ENCODE measurements at regions not wholly inside any gene's neighbourhood (a gene's known extent, or its start where the extent isn't known, plus 50 kb on each side); places are given as distances from the start of the nearest gene placed in this dataset.
"Not testable (repeated sequence)": the region's sequence is repeated elsewhere in the genome, so short reads cannot be mapped to it uniquely, and the experiment has no call there.

DNA sequence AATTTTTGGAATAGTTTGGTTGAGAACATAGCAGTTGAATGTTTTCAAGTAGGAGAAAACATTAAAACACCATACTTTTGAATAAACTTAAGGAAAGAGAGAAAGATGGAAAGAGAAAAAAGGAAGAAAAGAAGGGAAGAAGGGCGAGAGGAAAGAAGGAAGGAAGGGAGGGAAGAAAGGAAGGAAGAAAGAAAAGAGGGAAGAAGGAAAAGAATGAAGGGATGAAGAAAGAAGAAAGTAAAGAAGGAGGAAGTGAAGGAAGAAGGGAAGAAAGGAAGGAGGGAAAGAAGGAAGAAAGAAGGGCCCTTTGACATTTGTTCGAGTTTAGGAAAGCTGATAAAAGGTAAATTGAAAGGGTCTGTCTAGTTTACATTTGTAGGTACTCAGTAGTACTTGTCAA is 482.7 kb downstream of the SIPA1L2 start:
- no peak for DNase-seq

DNA sequence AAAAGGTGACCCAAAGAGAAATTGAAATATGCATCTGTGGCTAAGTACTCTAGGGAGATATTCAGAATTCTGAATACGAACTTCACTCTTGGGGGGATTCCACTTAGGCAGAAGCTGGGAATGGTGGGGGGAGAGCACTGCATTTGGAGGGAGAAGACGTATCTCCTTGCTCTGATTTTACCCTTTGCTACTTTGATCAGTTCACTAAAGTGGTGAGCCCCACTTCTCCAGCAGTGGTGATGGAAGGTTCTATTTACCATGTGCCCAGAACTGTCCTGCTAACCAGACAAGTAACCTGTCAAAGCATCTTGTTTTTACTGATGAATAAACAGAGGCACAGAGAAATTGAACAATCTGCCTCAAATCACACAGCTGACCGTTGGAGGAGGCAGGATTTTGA is 483.4 kb downstream of the SIPA1L2 start:
- DNase-seq = no peak

DNA sequence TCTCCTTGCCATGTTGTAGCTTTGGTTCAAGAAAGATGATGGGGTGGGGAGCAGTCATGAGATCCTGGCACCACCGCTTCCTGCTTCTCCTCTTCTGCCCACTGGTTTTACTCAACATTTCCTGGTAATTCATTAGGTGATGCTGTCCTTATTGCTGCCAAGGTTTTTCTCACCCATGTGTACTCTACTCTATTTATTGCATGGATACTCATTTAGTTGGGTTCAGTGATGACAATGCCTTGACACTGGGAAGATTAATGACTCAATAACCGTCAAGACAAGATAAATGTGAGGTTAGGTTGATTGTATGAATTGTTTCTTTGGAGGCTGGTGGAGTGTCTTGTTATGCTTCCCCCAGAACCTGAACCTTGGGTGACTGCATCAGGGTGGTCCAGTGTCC is 484.2 kb downstream of the SIPA1L2 start:
- no peak for DNase-seq

GRCh38 chr1:232144696-232145230 is 485.2 kb downstream of the SIPA1L2 start:
- no peak for DNase-seq

DNA sequence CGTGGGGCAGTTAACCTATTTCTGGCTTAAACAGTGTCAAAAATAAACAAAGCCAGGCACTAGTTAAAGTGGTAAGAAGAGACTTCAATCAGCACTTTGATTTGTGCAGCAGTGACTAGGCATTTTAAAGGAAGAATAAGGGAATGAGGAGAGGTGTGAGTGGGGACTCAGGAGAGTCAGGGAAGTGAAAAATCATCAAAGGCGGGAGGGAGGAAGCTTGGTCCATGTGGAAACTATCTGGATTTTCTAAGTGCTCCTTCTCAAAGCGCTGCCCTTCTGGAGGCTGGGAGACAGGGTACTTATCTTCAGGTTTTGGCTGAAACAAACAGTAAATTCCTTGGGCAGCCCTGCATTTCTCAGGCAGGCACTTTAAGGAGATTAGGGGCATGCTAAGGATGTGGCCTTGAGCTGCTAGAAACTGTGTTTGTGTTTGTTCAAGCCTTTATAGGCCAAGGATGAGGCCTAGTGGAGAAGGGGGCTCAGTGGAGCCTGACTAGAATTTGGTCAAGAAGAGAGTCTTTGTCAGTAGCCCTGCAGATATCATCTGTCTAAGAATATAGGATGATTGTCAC is 486.5 kb downstream of the SIPA1L2 start:
- no peak for DNase-seq

- DNase-seq = peak; percentile 28
Observed at GRCh38 chr1:232142403-232143314, 487.3 kb downstream of the SIPA1L2 start.

DNA sequence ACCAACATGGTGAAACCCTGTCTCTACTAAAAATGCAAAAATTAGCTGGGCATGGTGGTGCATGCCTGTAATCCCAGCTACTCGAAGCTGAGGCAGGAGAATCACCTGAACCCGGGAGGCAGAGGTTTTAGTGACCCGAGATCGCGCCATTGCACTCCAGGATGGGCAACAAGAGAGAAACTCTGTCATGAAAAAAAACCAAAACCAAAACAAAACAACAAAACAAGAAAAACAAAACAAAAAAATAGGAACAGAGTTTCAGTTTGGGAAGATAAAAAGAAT is 488.8 kb downstream of the SIPA1L2 start:
- not testable (repeated sequence) for DNase-seq

GRCh38 chr1:232140419-232141166 is 489.3 kb downstream of the SIPA1L2 start:
- DNase-seq = no peak

GRCh38 chr1:232139444-232139843 is 490.5 kb downstream of the SIPA1L2 start:
- DNase-seq = no peak

DNA sequence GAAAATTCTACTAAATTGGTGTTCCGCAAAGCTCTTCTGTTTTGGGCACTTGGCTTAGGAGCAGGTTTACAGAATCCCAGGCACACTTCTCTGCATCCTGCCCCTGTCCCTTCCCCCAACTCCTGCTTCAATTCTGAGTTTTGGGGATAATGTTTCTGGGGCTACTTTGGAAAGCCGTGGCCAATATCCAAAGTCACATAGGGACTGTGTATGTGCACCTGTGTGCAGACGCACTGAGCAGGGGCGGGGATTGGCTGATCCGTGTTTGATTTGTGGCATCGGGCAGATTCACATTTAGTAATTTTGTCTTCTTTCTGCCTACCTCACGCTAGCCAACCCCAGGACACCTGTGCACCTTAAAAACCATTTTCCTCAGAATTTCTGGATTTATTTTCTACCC is 491.9 kb downstream of the SIPA1L2 start:
- DNase-seq = no peak

DNA sequence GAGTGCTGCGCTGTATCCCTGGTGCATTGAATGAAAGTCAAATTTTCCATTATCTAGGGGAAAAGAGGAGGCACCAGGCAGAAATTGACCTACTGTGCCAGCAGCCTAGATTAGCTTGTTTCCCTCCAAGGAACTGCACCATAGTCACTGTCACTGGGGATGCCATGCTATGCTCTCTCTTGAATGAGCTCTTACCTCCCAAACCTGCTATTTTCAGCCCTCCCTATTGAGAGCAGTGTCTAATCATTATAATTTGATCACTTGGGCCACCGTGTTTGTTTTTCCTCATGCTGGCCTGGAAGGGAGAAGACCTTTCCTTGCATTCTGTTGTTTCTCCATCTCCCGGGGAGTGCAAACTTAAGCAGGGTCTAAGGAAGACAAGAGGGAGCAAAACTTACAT is 492.9 kb downstream of the SIPA1L2 start:
- DNase-seq = no peak

DNA sequence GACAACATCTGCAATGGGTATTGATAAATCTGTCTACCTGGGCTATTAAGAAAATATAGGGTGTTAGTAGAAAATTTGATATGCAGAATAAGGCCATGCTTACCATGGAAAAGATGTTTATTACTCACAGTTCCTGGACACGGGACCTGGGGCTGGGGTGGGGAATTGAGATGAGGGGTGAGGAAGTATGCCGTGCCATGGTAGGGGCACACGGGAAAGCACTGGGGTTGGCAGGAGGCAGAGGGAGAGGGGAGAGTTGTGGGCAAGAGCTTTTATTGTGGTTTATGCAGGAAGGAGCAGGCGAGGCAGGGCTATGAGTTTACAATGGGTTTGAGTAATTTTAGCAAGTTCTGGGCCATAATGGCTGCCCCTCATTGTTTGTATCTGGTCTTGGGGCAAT is 493.8 kb downstream of the SIPA1L2 start:
- DNase-seq = no peak

GRCh38 chr1:232134365-232134764 is 495.6 kb downstream of the SIPA1L2 start:
- DNase-seq = no peak

DNA sequence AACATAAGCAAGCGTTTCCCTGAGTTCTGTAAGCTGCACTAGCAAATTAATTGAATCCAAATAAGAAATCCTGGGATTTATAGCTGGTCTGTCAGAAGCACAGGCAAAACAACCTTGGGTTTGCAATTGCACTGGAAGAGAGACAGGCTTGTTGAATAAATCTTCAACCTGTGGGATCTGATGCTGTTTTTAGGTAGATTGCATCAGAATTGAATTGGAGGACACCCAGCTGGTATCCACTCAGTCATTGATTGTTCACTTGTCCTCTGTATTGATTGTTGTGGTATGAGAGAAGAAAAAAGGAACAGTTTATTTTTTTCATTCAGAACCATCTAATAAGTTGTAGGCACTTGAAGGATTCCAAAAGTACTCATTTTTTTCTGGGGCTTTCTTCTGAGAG is 497.4 kb downstream of the SIPA1L2 start:
- no peak for DNase-seq

DNA sequence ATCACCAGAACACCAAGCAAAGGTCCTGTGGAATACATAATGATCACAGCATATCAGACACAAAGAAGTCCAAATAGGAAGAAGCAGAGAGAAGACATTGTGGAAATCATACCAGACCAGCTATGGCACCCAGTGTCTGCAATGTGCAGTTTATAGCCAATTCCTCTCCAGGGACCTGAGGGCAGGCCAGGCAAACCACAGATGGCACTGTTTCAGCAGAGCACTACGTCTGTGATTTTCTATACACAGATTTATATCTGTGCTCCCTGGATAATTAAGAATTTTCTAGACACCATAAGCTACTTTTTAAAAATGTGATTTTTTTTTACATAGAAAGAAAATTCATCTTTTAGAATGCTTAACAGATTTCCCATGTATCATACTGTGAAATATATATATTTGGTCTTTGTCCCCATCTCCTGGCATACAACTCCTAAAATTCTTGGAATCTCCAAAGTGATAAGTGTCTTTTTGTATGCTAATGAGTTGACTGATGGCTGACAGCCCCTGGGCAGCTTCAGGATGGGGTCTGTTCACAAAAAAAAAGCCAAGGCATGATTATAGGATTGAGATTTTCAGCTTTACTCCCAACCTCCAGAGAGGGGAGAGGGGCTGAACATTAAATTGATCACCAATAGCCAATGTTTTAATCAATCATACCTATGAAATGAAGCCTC is 498.1 kb downstream of the SIPA1L2 start:
- DNase-seq = no peak

- no peak for DNase-seq
Observed at GRCh38 chr1:232130815-232131480, 499.0 kb downstream of the SIPA1L2 start.

- DNase-seq = no peak
Observed at GRCh38 chr1:232127190-232127589, 500.6 kb downstream of the DISC1 start.

GRCh38 chr1:232123775-232124659 is 497.4 kb downstream of the DISC1 start:
- DNase-seq = no peak

GRCh38 chr1:232117903-232118302 is 491.3 kb downstream of the DISC1 start:
- DNase-seq = not testable (repeated sequence)

- DNase-seq = no peak
Observed at GRCh38 chr1:232114985-232115384, 488.4 kb downstream of the DISC1 start.

GRCh38 chr1:232112076-232112475 is 485.5 kb downstream of the DISC1 start:
- DNase-seq = no peak

DNA sequence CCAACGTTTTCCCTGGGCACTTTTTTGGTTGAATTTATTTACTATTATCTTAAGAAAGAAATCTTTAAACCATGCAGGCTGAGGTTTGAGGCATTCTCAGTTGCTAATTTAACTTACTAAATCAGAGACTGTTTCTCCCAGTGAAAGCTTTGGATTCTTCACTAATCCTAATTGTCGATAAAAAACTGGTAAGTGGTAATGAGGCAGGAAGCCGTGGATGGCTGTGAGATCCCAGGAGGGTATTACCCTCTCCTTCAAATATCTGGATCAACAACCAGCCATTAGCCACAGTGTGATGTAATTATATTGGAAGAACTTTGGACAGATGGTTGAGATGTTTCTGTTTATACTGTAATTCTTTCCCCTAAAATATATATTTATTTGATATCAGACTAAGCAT is 485.0 kb downstream of the DISC1 start:
- no peak for DNase-seq

All from NCI-H1694 treated with DMSO at 0.1 percent for 48 hours (cell line).